A673 (cell line): ENCODE measurements at regions not wholly inside any gene's neighbourhood (a gene's known extent, or its start where the extent isn't known, plus 50 kb on each side); places are given as distances from the start of the nearest gene placed in this dataset.

Experiments used
- BruUV-seq: library from RNA; stranded (reverse); fragments of 400-500 nt; replicated peaks from 2 replicates; lab custom pipeline; 2021; lab: Mats Ljungman, UMichigan
- CTCF ChIA-PET: fragments of 300-600 bp; sonication (Branson Sonifier 250); formaldehyde crosslinking; loops from one replicate; lab custom pipeline; 2022; ENCODE audit warnings: antibody characterized with exemption; lab: Charles Lee
- POLR2A ChIA-PET: fragments of 300-600 bp; sonication (Branson Sonifier 250); formaldehyde crosslinking; loops from one replicate; lab custom pipeline; 2022; ENCODE audit warnings: antibody characterized with exemption; ENCODE audit not compliant: low non-redundant PET; lab: Charles Lee
- DNase-seq: peaks from one replicate; pipeline ENCODE4 v3.0.0-alpha.2; 2015; ENCODE audit warnings: low spot score
- H3K27ac ChIP-seq: fragments of 200-600 bp; sonication (generic); 2 replicates; pipeline ENCODE4 v1.5.1; 2016; ENCODE audit warnings: mixed run types, low read depth, mild to moderate bottlenecking, mixed read lengths, antibody characterized with exemption, low read length; ENCODE audit not compliant: poor library complexity, severe bottlenecking
- H3K27me3 ChIP-seq: fragments of 200-600 bp; sonication (generic); replicated peaks from 2 replicates; pipeline ENCODE4 v1.6.1; 2017; ENCODE audit warnings: mixed run types, low read depth, mild to moderate bottlenecking, mixed read lengths, antibody characterized with exemption, low read length; ENCODE audit not compliant: insufficient read depth, poor library complexity
- H3K36me3 ChIP-seq: fragments of 200-600 bp; sonication (generic); 2 replicates; pipeline ENCODE4 v1.6.1; 2016; ENCODE audit warnings: mixed run types, mild to moderate bottlenecking, mixed read lengths, antibody characterized with exemption, low read length; ENCODE audit not compliant: insufficient read depth, poor library complexity, severe bottlenecking
- H3K4me1 ChIP-seq: fragments of 200-600 bp; sonication (generic); 2 replicates; pipeline ENCODE4 v1.6.1; 2017; ENCODE audit warnings: mixed run types, mild to moderate bottlenecking, mixed read lengths, antibody characterized with exemption, low read length; ENCODE audit not compliant: insufficient read depth, poor library complexity, severe bottlenecking
- H3K4me3 ChIP-seq: fragments of 200-600 bp; sonication (generic); 2 replicates; pipeline ENCODE4 v1.5.1; 2016; ENCODE audit warnings: low read depth, mixed run types, mild to moderate bottlenecking, mixed read lengths, low read length; ENCODE audit not compliant: poor library complexity, severe bottlenecking
- H3K9me3 ChIP-seq: fragments of 200-600 bp; sonication (generic); 2 replicates; pipeline ENCODE4 v1.6.1; 2016; ENCODE audit warnings: mixed run types, low read depth, mild to moderate bottlenecking, mixed read lengths, antibody characterized with exemption, low read length; ENCODE audit not compliant: poor library complexity, severe bottlenecking
- EZH2 ChIP-seq: fragments of 200-600 bp; sonication (generic); IDR thresholded peaks from 2 replicates; pipeline ENCODE4 v1.6.1; 2017; ENCODE audit warnings: borderline replicate concordance, low read depth, mild to moderate bottlenecking, mixed read lengths, antibody characterized with exemption, low read length; ENCODE audit not compliant: poor library complexity, severe bottlenecking
- intact Hi-C: fragments of 100-400 bp; cut with micrococcal nuclease; formaldehyde crosslinking; loops from one replicate; pipeline ENCODE4 v1.10.0; 2022; ENCODE audit not compliant: unreplicated experiment
- TF ChIP-seq, protein P1 (sequence below): fragments of 300-800, 200-600 bp; sonication (generic); conservative IDR thresholded peaks from 2 replicates; pipeline ENCODE4 v1.5.1; 2017; ENCODE audit warnings: low read depth, mild to moderate bottlenecking, antibody characterized with exemption, low read length, moderate library complexity, mixed read lengths

DNA sequence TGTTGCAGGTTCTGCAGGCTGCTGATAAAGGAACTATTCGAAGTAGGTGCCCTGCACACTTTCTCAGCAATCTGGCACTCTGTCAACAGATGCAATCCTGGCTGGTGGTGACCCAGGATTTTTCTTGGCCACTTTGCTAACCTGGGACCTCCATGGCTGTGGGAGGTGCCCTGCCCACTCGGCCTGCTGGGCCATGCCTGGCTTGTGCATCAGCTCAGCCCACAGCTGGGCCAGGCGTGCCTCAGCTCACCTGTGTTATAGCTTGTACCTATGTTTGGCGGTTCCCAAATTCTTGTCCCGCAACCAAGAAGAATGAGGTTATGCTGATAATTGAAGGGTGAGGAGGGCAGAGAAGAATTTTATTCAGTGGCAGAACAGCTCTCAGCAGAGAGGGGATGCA lies 141.7 kb downstream of the NPY start:
- Histone ChIP-seq H3K36me3 (no peaks in the 10 kb centered on the region), H3K27me3 (no peaks in the 10 kb centered on the region), H3K27ac (no peak overlapping the region), H3K4me3 (no peak overlapping the region), H3K4me1 (no peaks in the 10 kb centered on the region), H3K9me3 (peaks cover 7% of the 10 kb centered on the region)
- intact Hi-C loops = no loop called here
- TF ChIP-seq, protein P1, sequence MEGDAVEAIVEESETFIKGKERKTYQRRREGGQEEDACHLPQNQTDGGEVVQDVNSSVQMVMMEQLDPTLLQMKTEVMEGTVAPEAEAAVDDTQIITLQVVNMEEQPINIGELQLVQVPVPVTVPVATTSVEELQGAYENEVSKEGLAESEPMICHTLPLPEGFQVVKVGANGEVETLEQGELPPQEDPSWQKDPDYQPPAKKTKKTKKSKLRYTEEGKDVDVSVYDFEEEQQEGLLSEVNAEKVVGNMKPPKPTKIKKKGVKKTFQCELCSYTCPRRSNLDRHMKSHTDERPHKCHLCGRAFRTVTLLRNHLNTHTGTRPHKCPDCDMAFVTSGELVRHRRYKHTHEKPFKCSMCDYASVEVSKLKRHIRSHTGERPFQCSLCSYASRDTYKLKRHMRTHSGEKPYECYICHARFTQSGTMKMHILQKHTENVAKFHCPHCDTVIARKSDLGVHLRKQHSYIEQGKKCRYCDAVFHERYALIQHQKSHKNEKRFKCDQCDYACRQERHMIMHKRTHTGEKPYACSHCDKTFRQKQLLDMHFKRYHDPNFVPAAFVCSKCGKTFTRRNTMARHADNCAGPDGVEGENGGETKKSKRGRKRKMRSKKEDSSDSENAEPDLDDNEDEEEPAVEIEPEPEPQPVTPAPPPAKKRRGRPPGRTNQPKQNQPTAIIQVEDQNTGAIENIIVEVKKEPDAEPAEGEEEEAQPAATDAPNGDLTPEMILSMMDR = no peak
- TF ChIP-seq EZH2 = no peak
- CTCF ChIA-PET = no interaction called here
- no peak for DNase-seq
- POLR2A ChIA-PET = no interaction called here
- BruUV-seq = no TSS peak

DNA sequence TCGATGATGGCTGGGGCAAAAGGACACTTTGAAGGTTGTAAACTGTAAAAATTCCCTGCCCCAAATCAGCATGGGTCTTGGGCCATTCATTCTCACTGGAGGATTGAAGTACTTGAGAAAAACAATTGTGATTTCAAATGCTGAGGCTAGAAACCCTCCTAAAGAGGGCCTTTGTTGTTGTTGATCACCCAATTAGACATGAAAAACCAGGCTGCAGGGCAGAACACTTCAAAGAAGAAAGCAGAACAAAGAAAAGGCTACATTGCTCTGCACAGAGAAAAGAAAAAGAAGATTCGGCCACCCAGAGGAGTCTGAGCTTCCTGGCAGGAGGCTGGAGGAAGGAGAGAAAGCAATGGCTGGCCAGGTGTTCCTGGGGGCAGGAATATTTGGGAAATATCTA lies 143.1 kb downstream of the NPY start:
- Histone ChIP-seq H3K27ac (no peak overlapping the region), H3K9me3 (peaks cover 7% of the 10 kb centered on the region), H3K36me3 (no peaks in the 10 kb centered on the region), H3K27me3 (no peaks in the 10 kb centered on the region), H3K4me1 (no peaks in the 10 kb centered on the region), H3K4me3 (no peak overlapping the region)
- intact Hi-C loops = no loop called here
- DNase-seq = no peak
- POLR2A ChIA-PET = no interaction called here
- TF ChIP-seq EZH2 = no peak
- TF ChIP-seq, protein P1 = no peak
- BruUV-seq = no TSS peak
- CTCF ChIA-PET = no interaction called here

DNA sequence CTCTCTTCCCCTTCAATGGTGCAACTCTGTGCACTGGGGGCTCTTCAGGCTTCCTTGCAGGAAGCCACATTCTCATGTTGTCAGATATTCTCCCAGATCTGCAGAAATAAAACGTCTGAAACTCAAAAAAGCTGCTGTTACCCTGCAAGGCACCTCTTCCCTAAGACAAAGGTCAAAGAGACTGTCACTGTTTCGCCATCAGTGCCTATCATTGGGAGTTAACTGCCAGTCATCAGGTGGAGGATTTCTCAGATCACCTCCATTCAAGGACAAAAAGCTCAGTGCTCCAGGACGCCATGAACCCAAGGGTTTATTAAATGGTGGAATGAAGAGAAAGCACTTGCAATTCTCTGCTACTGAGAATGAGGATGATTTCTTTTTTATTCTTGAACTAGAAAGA lies 144.6 kb upstream of the PALS2 start:
- Histone ChIP-seq H3K27ac (no peak overlapping the region), H3K27me3 (no peaks in the 10 kb centered on the region), H3K9me3 (peaks cover 7% of the 10 kb centered on the region), H3K36me3 (no peaks in the 10 kb centered on the region), H3K4me3 (no peak overlapping the region), H3K4me1 (no peaks in the 10 kb centered on the region)
- TF ChIP-seq EZH2 = no peak
- TF ChIP-seq, protein P1 = no peak
- no peak for DNase-seq
- intact Hi-C loops = no loop called here
- ChIA-PET POLR2A (no interaction called here), CTCF (no interaction called here)
- no TSS peak for BruUV-seq
